ENCODE measurements at regions not wholly inside any gene's neighbourhood (a gene's known extent, or its start where the extent isn't known, plus 50 kb on each side); places are given as distances from the start of the nearest gene placed in this dataset.

GRCh38 chr12:114504311-114504710, 98.4 kb upstream of the TBX5 start (continued):
- no peak for TF ChIP-seq CHD7 (IDR thresholded peaks at IDR 0.05; ENCODE audit: low read depth, low read length)
- no peak for TF ChIP-seq ZBTB1 (CRISPR knock-in tag; IDR thresholded peaks at IDR 0.05; ENCODE audit: borderline replicate concordance, low read depth)
- no peak for TF ChIP-seq MTA1 (IDR thresholded peaks at IDR 0.05; ENCODE audit: borderline replicate concordance)
- no peak for TF ChIP-seq FOSL1 (tag; conservative IDR thresholded peaks at IDR 0.05)
- TF ChIP-seq POLR2G (IDR thresholded peaks at IDR 0.05; ENCODE audit: low read depth, low read length) = no peak
- TF ChIP-seq SMARCA4 (IDR thresholded peaks at IDR 0.05) = no peak
- no peak for TF ChIP-seq RERE (CRISPR knock-in tag; IDR thresholded peaks at IDR 0.05; ENCODE audit: borderline replicate concordance)
- TF ChIP-seq ZBTB2 (IDR thresholded peaks at IDR 0.05) = no peak

All from K562 (cell line).